ENCODE measurements at regions not wholly inside any gene's neighbourhood (a gene's known extent, or its start where the extent isn't known, plus 50 kb on each side); places are given as distances from the start of the nearest gene placed in this dataset.

- TF ChIP-seq ZNF462 (CRISPR knock-in tag; IDR thresholded peaks at IDR 0.05) (no peak), NANOG (IDR thresholded peaks at IDR 0.05; ENCODE audit: borderline replicate concordance) (no peak), ZNF331 (CRISPR knock-in tag; IDR thresholded peaks at IDR 0.05; ENCODE audit: low read depth) (no peak), EZH2 (IDR thresholded peaks at IDR 0.05; ENCODE audit: low read depth, unreplicated experiment) (no peak), POLR2AphosphoS5 (IDR thresholded peaks at IDR 0.05; ENCODE audit: low read depth) (no peak), STAT1 (IDR thresholded peaks at IDR 0.05; ENCODE audit: unreplicated experiment) (no peak), CREB1 (CRISPR knock-in tag; IDR thresholded peaks at IDR 0.05; ENCODE audit: low read depth) (no peak), ZNF114 (CRISPR knock-in tag; IDR thresholded peaks at IDR 0.05) (no peak)
- TF ChIP-seq, protein P1, sequence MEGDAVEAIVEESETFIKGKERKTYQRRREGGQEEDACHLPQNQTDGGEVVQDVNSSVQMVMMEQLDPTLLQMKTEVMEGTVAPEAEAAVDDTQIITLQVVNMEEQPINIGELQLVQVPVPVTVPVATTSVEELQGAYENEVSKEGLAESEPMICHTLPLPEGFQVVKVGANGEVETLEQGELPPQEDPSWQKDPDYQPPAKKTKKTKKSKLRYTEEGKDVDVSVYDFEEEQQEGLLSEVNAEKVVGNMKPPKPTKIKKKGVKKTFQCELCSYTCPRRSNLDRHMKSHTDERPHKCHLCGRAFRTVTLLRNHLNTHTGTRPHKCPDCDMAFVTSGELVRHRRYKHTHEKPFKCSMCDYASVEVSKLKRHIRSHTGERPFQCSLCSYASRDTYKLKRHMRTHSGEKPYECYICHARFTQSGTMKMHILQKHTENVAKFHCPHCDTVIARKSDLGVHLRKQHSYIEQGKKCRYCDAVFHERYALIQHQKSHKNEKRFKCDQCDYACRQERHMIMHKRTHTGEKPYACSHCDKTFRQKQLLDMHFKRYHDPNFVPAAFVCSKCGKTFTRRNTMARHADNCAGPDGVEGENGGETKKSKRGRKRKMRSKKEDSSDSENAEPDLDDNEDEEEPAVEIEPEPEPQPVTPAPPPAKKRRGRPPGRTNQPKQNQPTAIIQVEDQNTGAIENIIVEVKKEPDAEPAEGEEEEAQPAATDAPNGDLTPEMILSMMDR (conservative IDR thresholded peaks at IDR 0.05; ENCODE audit: low read depth in 2 of 2), result no peak
- TF ChIP-seq, protein P2, sequence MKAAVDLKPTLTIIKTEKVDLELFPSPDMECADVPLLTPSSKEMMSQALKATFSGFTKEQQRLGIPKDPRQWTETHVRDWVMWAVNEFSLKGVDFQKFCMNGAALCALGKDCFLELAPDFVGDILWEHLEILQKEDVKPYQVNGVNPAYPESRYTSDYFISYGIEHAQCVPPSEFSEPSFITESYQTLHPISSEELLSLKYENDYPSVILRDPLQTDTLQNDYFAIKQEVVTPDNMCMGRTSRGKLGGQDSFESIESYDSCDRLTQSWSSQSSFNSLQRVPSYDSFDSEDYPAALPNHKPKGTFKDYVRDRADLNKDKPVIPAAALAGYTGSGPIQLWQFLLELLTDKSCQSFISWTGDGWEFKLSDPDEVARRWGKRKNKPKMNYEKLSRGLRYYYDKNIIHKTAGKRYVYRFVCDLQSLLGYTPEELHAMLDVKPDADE (IDR thresholded peaks at IDR 0.05), result no peak
These were observed 332.1 kb downstream of the UTRN start (continued) for GRCh38 chr6:144617191-144617590.

All from GM23338 (cell line).